H1 (cell line): ENCODE measurements at regions not wholly inside any gene's neighbourhood (a gene's known extent, or its start where the extent isn't known, plus 50 kb on each side); places are given as distances from the start of the nearest gene placed in this dataset.

ENCODE experiments used
- TF ChIP-seq, protein P1 (sequence below): fragments of 300-600 bp; sonication (generic); IDR thresholded peaks from 2 replicates; pipeline ENCODE4 v1.7.1; 2012; ENCODE audit warnings: low read length, moderate library complexity, mild to moderate bottlenecking, inconsistent platforms; ENCODE audit not compliant: insufficient replicate concordance

DNA sequence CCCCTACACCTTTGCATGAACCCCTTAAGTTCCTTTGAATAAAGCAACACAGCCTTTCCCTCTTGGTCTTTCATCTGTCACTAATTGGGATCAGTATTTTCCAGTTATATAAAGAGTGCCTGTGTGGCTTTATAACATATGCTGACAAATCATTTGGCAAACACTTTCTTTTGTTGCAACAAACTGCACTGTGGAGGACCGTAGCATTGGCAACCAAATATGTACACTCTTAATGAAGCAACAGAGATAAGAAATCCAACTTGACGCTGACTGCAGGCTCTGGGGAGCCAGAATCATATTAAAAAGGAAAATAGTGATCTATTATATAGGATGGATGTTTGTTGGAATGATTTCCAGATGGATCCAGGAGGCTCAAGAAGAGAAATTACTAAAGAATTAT is 120.1 kb upstream of the PRICKLE2 start (continued):
- TF ChIP-seq, protein P1, sequence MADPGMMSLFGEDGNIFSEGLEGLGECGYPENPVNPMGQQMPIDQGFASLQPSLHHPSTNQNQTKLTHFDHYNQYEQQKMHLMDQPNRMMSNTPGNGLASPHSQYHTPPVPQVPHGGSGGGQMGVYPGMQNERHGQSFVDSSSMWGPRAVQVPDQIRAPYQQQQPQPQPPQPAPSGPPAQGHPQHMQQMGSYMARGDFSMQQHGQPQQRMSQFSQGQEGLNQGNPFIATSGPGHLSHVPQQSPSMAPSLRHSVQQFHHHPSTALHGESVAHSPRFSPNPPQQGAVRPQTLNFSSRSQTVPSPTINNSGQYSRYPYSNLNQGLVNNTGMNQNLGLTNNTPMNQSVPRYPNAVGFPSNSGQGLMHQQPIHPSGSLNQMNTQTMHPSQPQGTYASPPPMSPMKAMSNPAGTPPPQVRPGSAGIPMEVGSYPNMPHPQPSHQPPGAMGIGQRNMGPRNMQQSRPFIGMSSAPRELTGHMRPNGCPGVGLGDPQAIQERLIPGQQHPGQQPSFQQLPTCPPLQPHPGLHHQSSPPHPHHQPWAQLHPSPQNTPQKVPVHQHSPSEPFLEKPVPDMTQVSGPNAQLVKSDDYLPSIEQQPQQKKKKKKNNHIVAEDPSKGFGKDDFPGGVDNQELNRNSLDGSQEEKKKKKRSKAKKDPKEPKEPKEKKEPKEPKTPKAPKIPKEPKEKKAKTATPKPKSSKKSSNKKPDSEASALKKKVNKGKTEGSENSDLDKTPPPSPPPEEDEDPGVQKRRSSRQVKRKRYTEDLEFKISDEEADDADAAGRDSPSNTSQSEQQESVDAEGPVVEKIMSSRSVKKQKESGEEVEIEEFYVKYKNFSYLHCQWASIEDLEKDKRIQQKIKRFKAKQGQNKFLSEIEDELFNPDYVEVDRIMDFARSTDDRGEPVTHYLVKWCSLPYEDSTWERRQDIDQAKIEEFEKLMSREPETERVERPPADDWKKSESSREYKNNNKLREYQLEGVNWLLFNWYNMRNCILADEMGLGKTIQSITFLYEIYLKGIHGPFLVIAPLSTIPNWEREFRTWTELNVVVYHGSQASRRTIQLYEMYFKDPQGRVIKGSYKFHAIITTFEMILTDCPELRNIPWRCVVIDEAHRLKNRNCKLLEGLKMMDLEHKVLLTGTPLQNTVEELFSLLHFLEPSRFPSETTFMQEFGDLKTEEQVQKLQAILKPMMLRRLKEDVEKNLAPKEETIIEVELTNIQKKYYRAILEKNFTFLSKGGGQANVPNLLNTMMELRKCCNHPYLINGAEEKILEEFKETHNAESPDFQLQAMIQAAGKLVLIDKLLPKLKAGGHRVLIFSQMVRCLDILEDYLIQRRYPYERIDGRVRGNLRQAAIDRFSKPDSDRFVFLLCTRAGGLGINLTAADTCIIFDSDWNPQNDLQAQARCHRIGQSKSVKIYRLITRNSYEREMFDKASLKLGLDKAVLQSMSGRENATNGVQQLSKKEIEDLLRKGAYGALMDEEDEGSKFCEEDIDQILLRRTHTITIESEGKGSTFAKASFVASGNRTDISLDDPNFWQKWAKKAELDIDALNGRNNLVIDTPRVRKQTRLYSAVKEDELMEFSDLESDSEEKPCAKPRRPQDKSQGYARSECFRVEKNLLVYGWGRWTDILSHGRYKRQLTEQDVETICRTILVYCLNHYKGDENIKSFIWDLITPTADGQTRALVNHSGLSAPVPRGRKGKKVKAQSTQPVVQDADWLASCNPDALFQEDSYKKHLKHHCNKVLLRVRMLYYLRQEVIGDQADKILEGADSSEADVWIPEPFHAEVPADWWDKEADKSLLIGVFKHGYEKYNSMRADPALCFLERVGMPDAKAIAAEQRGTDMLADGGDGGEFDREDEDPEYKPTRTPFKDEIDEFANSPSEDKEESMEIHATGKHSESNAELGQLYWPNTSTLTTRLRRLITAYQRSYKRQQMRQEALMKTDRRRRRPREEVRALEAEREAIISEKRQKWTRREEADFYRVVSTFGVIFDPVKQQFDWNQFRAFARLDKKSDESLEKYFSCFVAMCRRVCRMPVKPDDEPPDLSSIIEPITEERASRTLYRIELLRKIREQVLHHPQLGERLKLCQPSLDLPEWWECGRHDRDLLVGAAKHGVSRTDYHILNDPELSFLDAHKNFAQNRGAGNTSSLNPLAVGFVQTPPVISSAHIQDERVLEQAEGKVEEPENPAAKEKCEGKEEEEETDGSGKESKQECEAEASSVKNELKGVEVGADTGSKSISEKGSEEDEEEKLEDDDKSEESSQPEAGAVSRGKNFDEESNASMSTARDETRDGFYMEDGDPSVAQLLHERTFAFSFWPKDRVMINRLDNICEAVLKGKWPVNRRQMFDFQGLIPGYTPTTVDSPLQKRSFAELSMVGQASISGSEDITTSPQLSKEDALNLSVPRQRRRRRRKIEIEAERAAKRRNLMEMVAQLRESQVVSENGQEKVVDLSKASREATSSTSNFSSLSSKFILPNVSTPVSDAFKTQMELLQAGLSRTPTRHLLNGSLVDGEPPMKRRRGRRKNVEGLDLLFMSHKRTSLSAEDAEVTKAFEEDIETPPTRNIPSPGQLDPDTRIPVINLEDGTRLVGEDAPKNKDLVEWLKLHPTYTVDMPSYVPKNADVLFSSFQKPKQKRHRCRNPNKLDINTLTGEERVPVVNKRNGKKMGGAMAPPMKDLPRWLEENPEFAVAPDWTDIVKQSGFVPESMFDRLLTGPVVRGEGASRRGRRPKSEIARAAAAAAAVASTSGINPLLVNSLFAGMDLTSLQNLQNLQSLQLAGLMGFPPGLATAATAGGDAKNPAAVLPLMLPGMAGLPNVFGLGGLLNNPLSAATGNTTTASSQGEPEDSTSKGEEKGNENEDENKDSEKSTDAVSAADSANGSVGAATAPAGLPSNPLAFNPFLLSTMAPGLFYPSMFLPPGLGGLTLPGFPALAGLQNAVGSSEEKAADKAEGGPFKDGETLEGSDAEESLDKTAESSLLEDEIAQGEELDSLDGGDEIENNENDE, result no peak
